ENCODE measurements at regions not wholly inside any gene's neighbourhood (a gene's known extent, or its start where the extent isn't known, plus 50 kb on each side); places are given as distances from the start of the nearest gene placed in this dataset.

DNA sequence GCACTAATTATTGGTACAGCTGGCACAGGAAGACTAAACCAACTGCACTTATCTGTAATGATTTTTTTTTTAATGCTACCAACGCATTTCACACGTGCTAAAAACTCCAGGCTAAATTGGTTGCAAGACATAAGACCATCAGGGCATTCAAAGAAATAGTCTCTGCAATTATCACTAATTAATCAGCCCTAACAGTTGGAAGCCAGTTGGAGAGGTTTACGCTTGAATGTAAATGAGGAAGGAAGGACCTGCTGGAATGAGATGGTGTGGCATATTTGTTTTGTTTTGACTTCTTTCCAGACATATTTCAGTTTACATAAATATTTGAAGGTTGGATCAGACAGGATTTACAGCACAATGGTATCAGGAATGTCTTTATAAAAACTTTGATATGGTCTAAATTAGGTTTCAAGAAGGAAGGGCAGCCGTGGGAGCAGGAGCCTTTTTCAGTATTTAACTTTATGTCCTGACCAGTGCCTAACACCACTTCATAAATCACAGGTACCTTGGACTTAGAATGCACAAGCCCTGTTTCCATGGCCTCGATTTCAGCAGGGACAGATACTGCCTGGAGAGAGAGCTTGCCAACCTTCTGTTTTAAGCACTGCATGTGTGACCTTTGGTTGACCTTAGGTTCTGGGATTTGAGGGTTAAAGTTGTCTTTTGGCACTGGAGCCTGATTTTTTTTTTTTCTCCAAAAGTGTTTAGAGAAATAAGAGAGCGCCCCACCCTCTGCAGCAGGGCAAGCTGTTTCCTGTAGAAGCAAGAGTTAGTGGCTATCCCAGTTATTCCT, 199.8 kb upstream of the MAP3K1 start:
- 32 to 33% methylated on average over 6 of the region's 6 CpGs for WGBS, 2 donors
- H3K4me3 ChIP-seq: no peak overlapping the region
- H3K27ac ChIP-seq: peak overlapping the region in 2 of 4 donors; percentile 21 to 26
- H3K27me3 ChIP-seq: no peaks in the 10 kb centered on the region
- FAIRE-seq (no peak), DNase-seq (no peak), ATAC-seq (peak in 3 of 4 donors; percentile 58 to 77 (median 63))
- TF ChIP-seq, protein P1, sequence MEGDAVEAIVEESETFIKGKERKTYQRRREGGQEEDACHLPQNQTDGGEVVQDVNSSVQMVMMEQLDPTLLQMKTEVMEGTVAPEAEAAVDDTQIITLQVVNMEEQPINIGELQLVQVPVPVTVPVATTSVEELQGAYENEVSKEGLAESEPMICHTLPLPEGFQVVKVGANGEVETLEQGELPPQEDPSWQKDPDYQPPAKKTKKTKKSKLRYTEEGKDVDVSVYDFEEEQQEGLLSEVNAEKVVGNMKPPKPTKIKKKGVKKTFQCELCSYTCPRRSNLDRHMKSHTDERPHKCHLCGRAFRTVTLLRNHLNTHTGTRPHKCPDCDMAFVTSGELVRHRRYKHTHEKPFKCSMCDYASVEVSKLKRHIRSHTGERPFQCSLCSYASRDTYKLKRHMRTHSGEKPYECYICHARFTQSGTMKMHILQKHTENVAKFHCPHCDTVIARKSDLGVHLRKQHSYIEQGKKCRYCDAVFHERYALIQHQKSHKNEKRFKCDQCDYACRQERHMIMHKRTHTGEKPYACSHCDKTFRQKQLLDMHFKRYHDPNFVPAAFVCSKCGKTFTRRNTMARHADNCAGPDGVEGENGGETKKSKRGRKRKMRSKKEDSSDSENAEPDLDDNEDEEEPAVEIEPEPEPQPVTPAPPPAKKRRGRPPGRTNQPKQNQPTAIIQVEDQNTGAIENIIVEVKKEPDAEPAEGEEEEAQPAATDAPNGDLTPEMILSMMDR (IDR thresholded peaks at IDR 0.05): no peak
- intact Hi-C loops (cut with DNase I): no loop called here
- H3K4me1 ChIP-seq: peaks cover 0 to 9% (median 8%) of the 10 kb centered on the region in 3 donors
- H3K36me3 ChIP-seq: no peaks in the 10 kb centered on the region
- H3K9me3 ChIP-seq: no peaks in the 10 kb centered on the region

DNA sequence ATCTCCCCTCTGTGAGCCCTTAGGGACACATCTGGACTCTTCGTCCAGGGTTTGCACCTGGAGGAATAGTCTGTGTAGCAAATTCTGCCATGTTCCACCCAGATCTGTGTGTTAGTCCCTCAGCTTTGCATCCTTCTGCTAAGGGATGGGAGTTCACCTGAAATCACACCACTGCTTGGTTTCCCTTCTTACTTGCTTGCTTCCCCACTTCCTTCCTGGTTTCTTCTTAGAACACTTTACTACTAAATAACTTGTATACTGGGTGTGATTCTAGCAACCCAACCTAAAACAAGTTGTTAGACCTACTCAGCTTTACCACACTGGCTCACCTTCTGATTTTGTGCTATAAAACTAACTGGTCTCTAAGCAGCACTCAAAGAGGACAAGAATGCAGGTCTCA, 202.6 kb upstream of the MAP3K1 start:
- FAIRE-seq (no peak), DNase-seq (no peak), ATAC-seq (no peak)
- H3K27me3 ChIP-seq: no peaks in the 10 kb centered on the region
- H3K4me1 ChIP-seq: peaks cover 0 to 9% (median 8%) of the 10 kb centered on the region in 3 donors
- no peaks in the 10 kb centered on the region for H3K9me3 ChIP-seq
- intact Hi-C loops (cut with DNase I): no loop called here
- TF ChIP-seq, protein P1 (IDR thresholded peaks at IDR 0.05): no peak
- H3K27ac ChIP-seq: no peak overlapping the region
- H3K36me3 ChIP-seq: no peaks in the 10 kb centered on the region
- no peak overlapping the region for H3K4me3 ChIP-seq
- WGBS, 2 donors: 79 to 100% methylated on average over 1 of the region's 1 CpG

DNA sequence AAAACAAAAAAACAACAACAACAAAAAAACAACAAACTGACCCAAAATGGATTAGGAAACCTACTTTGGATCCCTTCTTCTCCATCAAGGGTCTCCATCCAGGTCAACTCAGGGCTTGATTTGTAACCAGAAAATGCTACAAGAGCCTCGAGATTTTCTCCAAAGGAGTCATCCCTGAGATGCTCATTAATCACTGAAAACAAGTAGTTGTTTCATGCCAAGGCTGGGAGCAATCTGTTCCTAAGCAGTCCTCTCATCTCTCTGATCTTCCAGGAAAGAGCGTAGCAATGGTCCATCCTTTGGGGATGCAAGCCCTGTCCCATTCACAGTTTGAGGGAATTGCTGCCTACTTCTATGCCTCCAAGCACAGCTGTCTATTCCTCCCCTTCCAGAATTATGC, 203.0 kb upstream of the MAP3K1 start:
- Histone ChIP-seq H3K27ac (no peak overlapping the region), H3K27me3 (no peaks in the 10 kb centered on the region), H3K4me1 (peaks cover 0 to 9% (median 8%) of the 10 kb centered on the region in 3 donors), H3K4me3 (no peak overlapping the region), H3K36me3 (no peaks in the 10 kb centered on the region), H3K9me3 (no peaks in the 10 kb centered on the region)
- FAIRE-seq (no peak), ATAC-seq (no peak), DNase-seq (no peak)
- TF ChIP-seq, protein P1 (IDR thresholded peaks at IDR 0.05): no peak
- WGBS, 2 donors: 82 to 83% methylated on average over 2 of the region's 2 CpGs
- intact Hi-C loops (cut with DNase I): no loop called here

DNA sequence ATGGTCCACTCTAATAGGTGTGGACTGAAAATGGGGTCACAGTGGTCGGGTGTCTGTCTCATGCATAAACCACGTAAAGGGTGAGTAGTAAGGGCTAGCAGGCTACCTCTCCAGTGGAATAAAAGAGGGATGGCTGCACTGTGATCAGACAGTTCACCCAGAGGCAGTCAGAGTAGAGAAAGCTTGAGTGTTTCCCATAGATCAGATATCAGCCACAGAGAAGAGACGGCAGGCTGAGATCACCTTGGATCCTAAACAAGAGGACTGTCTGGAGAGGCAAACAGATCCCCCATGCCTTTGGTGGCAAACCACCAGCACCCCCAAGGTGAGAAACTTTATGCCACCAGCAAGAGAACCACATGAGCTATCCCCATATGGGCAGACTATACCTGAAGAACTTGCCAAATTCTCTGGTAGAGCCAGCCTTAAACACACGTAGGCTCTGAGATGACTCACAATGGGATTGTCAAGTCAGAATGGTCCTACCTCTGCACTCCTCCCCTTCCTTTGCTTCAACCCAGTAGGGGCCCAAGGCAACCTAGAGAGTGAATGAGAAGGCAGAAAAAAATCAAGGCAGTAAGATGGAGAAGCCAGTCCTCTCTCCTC, 205.2 kb upstream of the MAP3K1 start:
- Histone ChIP-seq H3K9me3 (no peaks in the 10 kb centered on the region), H3K27ac (no peak overlapping the region), H3K36me3 (no peaks in the 10 kb centered on the region), H3K4me1 (peaks cover 0 to 3% (median under 1%) of the 10 kb centered on the region in 3 donors), H3K27me3 (no peaks in the 10 kb centered on the region), H3K4me3 (no peak overlapping the region)
- DNase-seq (no peak), ATAC-seq (peak in 1 of 4 donors; percentile 20), FAIRE-seq (no peak)
- intact Hi-C loops (cut with DNase I): no loop called here
- TF ChIP-seq, protein P1 (IDR thresholded peaks at IDR 0.05): no peak
- WGBS, 2 donors: 82 to 88% methylated on average over 4 of the region's 4 CpGs
